Natural killer cell (primary cell): ENCODE measurements at regions not wholly inside any gene's neighbourhood (a gene's known extent, or its start where the extent isn't known, plus 50 kb on each side); places are given as distances from the start of the nearest gene placed in this dataset.

Source experiments
- ATAC-seq, 3 donors: fragments of 150-1000 bp in 2 of 3; fragments of 200-7000 bp in 1 of 3; cut with Tn5 transposase; 1 replicate in 1 of 3; 2 replicates in 2 of 3; pipeline ENCODE4 v1.10.0; 2021; ENCODE audit warnings: mild to moderate bottlenecking in 2 of 3, moderate library complexity in 2 of 3
- DNase-seq, 2 donors: peaks; one replicate each; pipeline versions ENCODE4 v3.0.0 to v3.0.0-alpha.2; 2013 to 2021; ENCODE audit warnings: mixed read lengths in 1 of 2
- H3K27ac ChIP-seq: one replicate; pipeline ENCODE4 v1.5.1; 2013; ENCODE audit warnings: mild to moderate bottlenecking, low read length
- H3K27me3 ChIP-seq: one replicate; pipeline ENCODE4 v1.6.1; 2013; ENCODE audit warnings: low read length; ENCODE audit not compliant: control insufficient read depth, insufficient read depth
- H3K36me3 ChIP-seq: one replicate; pipeline ENCODE4 v1.6.1; 2013; ENCODE audit warnings: low read length; ENCODE audit not compliant: control insufficient read depth, insufficient read depth
- H3K4me1 ChIP-seq: one replicate; pipeline ENCODE4 v1.6.1; 2013; ENCODE audit warnings: low read length; ENCODE audit not compliant: control insufficient read depth, insufficient read depth
- H3K4me3 ChIP-seq: one replicate; pipeline ENCODE4 v1.5.1; 2013; ENCODE audit warnings: low read length
- H3K9me3 ChIP-seq: one replicate; pipeline ENCODE4 v1.6.1; 2013; ENCODE audit warnings: low read length; ENCODE audit not compliant: control insufficient read depth, insufficient read depth
- H3K27ac Mint-ChIP-seq, 2 donors: one replicate each; pipeline ENCODE4 v1.8.0; 2022; ENCODE audit warnings: mild to moderate bottlenecking in 2 of 2, mixed read lengths in 2 of 2, moderate library complexity in 1 of 2
- H3K27me3 Mint-ChIP-seq, 2 donors: one replicate each; pipeline ENCODE4 v1.8.0; 2022; ENCODE audit warnings: low read depth in 2 of 2, mixed read lengths in 2 of 2
- H3K36me3 Mint-ChIP-seq: one replicate; pipeline ENCODE4 v1.8.0; 2022; ENCODE audit warnings: mixed read lengths
- H3K4me1 Mint-ChIP-seq, 2 donors: one replicate each; pipeline ENCODE4 v1.8.0; 2022; ENCODE audit warnings: mixed read lengths in 2 of 2
- H3K4me3 Mint-ChIP-seq: one replicate; pipeline ENCODE4 v1.8.0; 2022; ENCODE audit warnings: mild to moderate bottlenecking, moderate library complexity, mixed read lengths
- H3K9me3 Mint-ChIP-seq, 2 donors: one replicate each; pipeline ENCODE4 v1.8.0; 2022; ENCODE audit warnings: mixed read lengths in 2 of 2
- CTCF ChIP-seq: fragments of 200-600 bp; IDR thresholded peaks from one replicate; pipeline ENCODE4 v1.8.0; 2022; ENCODE audit warnings: antibody characterized with exemption
- WGBS: methylation state at CpG from one replicate; pipeline ENCODE4 v1.1.7; 2013; ENCODE audit warnings: missing lambda C conversion rate; ENCODE audit not compliant: insufficient coverage; 5-methylcytosine and 5-hydroxymethylcytosine counted together
- intact Hi-C: fragments of 100-400 bp; cut with micrococcal nuclease; formaldehyde crosslinking; loops from one replicate; pipeline ENCODE4 v1.14.2; 2022

GRCh38 chr2:117432746-117433145 is 381.7 kb upstream of the DDX18 start:
- Mint-ChIP-seq H3K27me3 (no peaks in the 10 kb centered on the region), H3K36me3 (no peaks in the 10 kb centered on the region), H3K4me3 (no peak overlapping the region), H3K4me1 (no peaks in the 10 kb centered on the region), H3K27ac (no peak overlapping the region), H3K9me3 (peaks cover 9 to 12% of the 10 kb centered on the region in 2 donors)
- Histone ChIP-seq H3K9me3 (no peaks in the 10 kb centered on the region), H3K4me1 (no peaks in the 10 kb centered on the region), H3K27ac (no peak overlapping the region), H3K27me3 (no peaks in the 10 kb centered on the region), H3K4me3 (no peak overlapping the region), H3K36me3 (no peaks in the 10 kb centered on the region)
- DNase-seq (no peak), ATAC-seq (no peak)
- TF ChIP-seq CTCF, result no peak
- 84% methylated on average over 4 of the region's 4 CpGs for WGBS
- intact Hi-C loops, result no loop called here

GRCh38 chr2:117436697-117437096 is 377.8 kb upstream of the DDX18 start:
- no peaks in the 10 kb centered on the region for H3K4me1 ChIP-seq
- no peak for ATAC-seq
- DNase-seq, result no peak
- no peak overlapping the region for H3K4me3 Mint-ChIP-seq
- H3K27ac Mint-ChIP-seq, result no peak overlapping the region
- no peak for TF ChIP-seq CTCF
- 95% methylated on average over 2 of the region's 3 CpGs for WGBS
- H3K4me3 ChIP-seq, result no peak overlapping the region
- no peaks in the 10 kb centered on the region for H3K27me3 Mint-ChIP-seq
- no peaks in the 10 kb centered on the region for H3K9me3 ChIP-seq
- intact Hi-C loops, result no loop called here
- no peaks in the 10 kb centered on the region for H3K36me3 ChIP-seq
- no peaks in the 10 kb centered on the region for H3K4me1 Mint-ChIP-seq
- no peaks in the 10 kb centered on the region for H3K36me3 Mint-ChIP-seq
- no peaks in the 10 kb centered on the region for H3K27me3 ChIP-seq
- H3K27ac ChIP-seq, result no peak overlapping the region
- peaks cover 6 to 9% of the 10 kb centered on the region in 2 donors for H3K9me3 Mint-ChIP-seq

GRCh38 chr2:117470311-117471095 is 344.0 kb upstream of the DDX18 start:
- no peaks in the 10 kb centered on the region for H3K4me1 ChIP-seq
- peak; percentile 27 for TF ChIP-seq CTCF
- intact Hi-C loops, result no loop called here
- no peak overlapping the region for H3K4me3 Mint-ChIP-seq
- H3K27me3 Mint-ChIP-seq, result no peaks in the 10 kb centered on the region
- H3K36me3 Mint-ChIP-seq, result peaks cover 6% of the 10 kb centered on the region
- DNase-seq, result peak in 1 of 2 donors; percentile 34
- H3K4me1 Mint-ChIP-seq, result no peaks in the 10 kb centered on the region
- H3K27ac ChIP-seq, result no peak overlapping the region
- H3K27ac Mint-ChIP-seq, result no peak overlapping the region
- H3K36me3 ChIP-seq, result no peaks in the 10 kb centered on the region
- no peak for ATAC-seq
- H3K4me3 ChIP-seq, result no peak overlapping the region
- no peaks in the 10 kb centered on the region for H3K27me3 ChIP-seq
- WGBS, result 70% methylated on average over 7 of the region's 7 CpGs
- no peaks in the 10 kb centered on the region for H3K9me3 ChIP-seq
- peaks cover 0 to 5% of the 10 kb centered on the region in 2 donors for H3K9me3 Mint-ChIP-seq

- H3K4me3 ChIP-seq, result no peak overlapping the region
- no peaks in the 10 kb centered on the region for H3K27me3 ChIP-seq
- Mint-ChIP-seq H3K36me3 (no peaks in the 10 kb centered on the region), H3K27ac (no peak overlapping the region), H3K27me3 (no peaks in the 10 kb centered on the region), H3K9me3 (peaks cover 11 to 17% of the 10 kb centered on the region in 2 donors), H3K4me3 (no peak overlapping the region), H3K4me1 (no peaks in the 10 kb centered on the region)
- peaks cover 5% of the 10 kb centered on the region for H3K9me3 ChIP-seq
- no peak for TF ChIP-seq CTCF
- DNase-seq, result no peak
- H3K4me1 ChIP-seq, result no peaks in the 10 kb centered on the region
- no peak for ATAC-seq
- intact Hi-C loops, result no loop called here
- WGBS, result 50% methylated on average over 1 of the region's 1 CpG
- H3K36me3 ChIP-seq, result no peaks in the 10 kb centered on the region
- H3K27ac ChIP-seq, result no peak overlapping the region
Observed at GRCh38 chr2:117481608-117482007, 332.9 kb upstream of the DDX18 start.
